A673 (cell line): ENCODE measurements at regions not wholly inside any gene's neighbourhood (a gene's known extent, or its start where the extent isn't known, plus 50 kb on each side); places are given as distances from the start of the nearest gene placed in this dataset.

Source experiments
- BruUV-seq: library from RNA; stranded (reverse); fragments of 400-500 nt; replicated peaks from 2 replicates; lab custom pipeline; 2021; lab: Mats Ljungman, UMichigan
- CTCF ChIA-PET: fragments of 300-600 bp; sonication (Branson Sonifier 250); formaldehyde crosslinking; loops from one replicate; lab custom pipeline; 2022; ENCODE audit warnings: antibody characterized with exemption; lab: Charles Lee
- POLR2A ChIA-PET: fragments of 300-600 bp; sonication (Branson Sonifier 250); formaldehyde crosslinking; loops from one replicate; lab custom pipeline; 2022; ENCODE audit warnings: antibody characterized with exemption; ENCODE audit not compliant: low non-redundant PET; lab: Charles Lee
- DNase-seq: peaks from one replicate; pipeline ENCODE4 v3.0.0-alpha.2; 2015; ENCODE audit warnings: low spot score
- H3K27ac ChIP-seq: fragments of 200-600 bp; sonication (generic); 2 replicates; pipeline ENCODE4 v1.5.1; 2016; ENCODE audit warnings: mixed run types, low read depth, mild to moderate bottlenecking, mixed read lengths, antibody characterized with exemption, low read length; ENCODE audit not compliant: poor library complexity, severe bottlenecking
- H3K27me3 ChIP-seq: fragments of 200-600 bp; sonication (generic); replicated peaks from 2 replicates; pipeline ENCODE4 v1.6.1; 2017; ENCODE audit warnings: mixed run types, low read depth, mild to moderate bottlenecking, mixed read lengths, antibody characterized with exemption, low read length; ENCODE audit not compliant: insufficient read depth, poor library complexity
- H3K36me3 ChIP-seq: fragments of 200-600 bp; sonication (generic); 2 replicates; pipeline ENCODE4 v1.6.1; 2016; ENCODE audit warnings: mixed run types, mild to moderate bottlenecking, mixed read lengths, antibody characterized with exemption, low read length; ENCODE audit not compliant: insufficient read depth, poor library complexity, severe bottlenecking
- H3K4me1 ChIP-seq: fragments of 200-600 bp; sonication (generic); 2 replicates; pipeline ENCODE4 v1.6.1; 2017; ENCODE audit warnings: mixed run types, mild to moderate bottlenecking, mixed read lengths, antibody characterized with exemption, low read length; ENCODE audit not compliant: insufficient read depth, poor library complexity, severe bottlenecking
- H3K4me3 ChIP-seq: fragments of 200-600 bp; sonication (generic); 2 replicates; pipeline ENCODE4 v1.5.1; 2016; ENCODE audit warnings: low read depth, mixed run types, mild to moderate bottlenecking, mixed read lengths, low read length; ENCODE audit not compliant: poor library complexity, severe bottlenecking
- H3K9me3 ChIP-seq: fragments of 200-600 bp; sonication (generic); 2 replicates; pipeline ENCODE4 v1.6.1; 2016; ENCODE audit warnings: mixed run types, low read depth, mild to moderate bottlenecking, mixed read lengths, antibody characterized with exemption, low read length; ENCODE audit not compliant: poor library complexity, severe bottlenecking
- CTCF ChIP-seq: fragments of 300-800, 200-600 bp; sonication (generic); conservative IDR thresholded peaks from 2 replicates; pipeline ENCODE4 v1.5.1; 2017; ENCODE audit warnings: low read depth, mild to moderate bottlenecking, antibody characterized with exemption, low read length, moderate library complexity, mixed read lengths
- EZH2 ChIP-seq: fragments of 200-600 bp; sonication (generic); IDR thresholded peaks from 2 replicates; pipeline ENCODE4 v1.6.1; 2017; ENCODE audit warnings: borderline replicate concordance, low read depth, mild to moderate bottlenecking, mixed read lengths, antibody characterized with exemption, low read length; ENCODE audit not compliant: poor library complexity, severe bottlenecking
- intact Hi-C: fragments of 100-400 bp; cut with micrococcal nuclease; formaldehyde crosslinking; loops from one replicate; pipeline ENCODE4 v1.10.0; 2022; ENCODE audit not compliant: unreplicated experiment

GRCh38 chr11:109796253-109796652 lies 296.9 kb upstream of the ZC3H12C start:
- Histone ChIP-seq H3K27me3 (no peaks in the 10 kb centered on the region), H3K4me1 (no peaks in the 10 kb centered on the region), H3K4me3 (no peak overlapping the region), H3K9me3 (no peaks in the 10 kb centered on the region), H3K27ac (no peak overlapping the region), H3K36me3 (no peaks in the 10 kb centered on the region)
- intact Hi-C loops, result no loop called here
- no peak for DNase-seq
- no peak for TF ChIP-seq EZH2
- ChIA-PET POLR2A (no interaction called here), CTCF (no interaction called here)
- BruUV-seq, result no TSS peak

DNA sequence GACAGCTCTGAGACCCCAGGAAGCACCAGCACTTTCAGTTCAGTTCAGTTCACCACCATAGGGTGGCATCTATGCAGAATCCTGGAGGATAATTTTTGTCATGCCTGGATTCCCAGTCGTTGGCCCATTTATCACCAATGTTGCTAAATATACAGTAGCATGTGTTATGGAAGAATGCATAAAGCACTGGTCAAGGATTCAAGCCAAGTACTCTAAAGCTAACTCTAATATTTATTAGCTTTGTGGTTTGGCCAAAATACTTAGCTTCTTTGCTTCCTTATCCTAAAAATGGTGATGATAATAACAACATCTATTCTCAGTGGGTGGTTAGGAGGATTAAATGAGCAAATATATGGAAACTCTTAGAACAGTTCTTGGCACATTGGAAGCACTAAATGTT lies 294.7 kb upstream of the ZC3H12C start:
- ChIA-PET CTCF (no interaction called here), POLR2A (no interaction called here)
- TF ChIP-seq CTCF (no peak), EZH2 (no peak)
- H3K36me3 ChIP-seq, result no peaks in the 10 kb centered on the region
- H3K4me3 ChIP-seq, result no peak overlapping the region
- no peak overlapping the region for H3K27ac ChIP-seq
- BruUV-seq, result no TSS peak
- intact Hi-C loops, result no loop called here
- DNase-seq, result no peak
- no peaks in the 10 kb centered on the region for H3K9me3 ChIP-seq
- H3K4me1 ChIP-seq, result no peaks in the 10 kb centered on the region
- no peaks in the 10 kb centered on the region for H3K27me3 ChIP-seq

GRCh38 chr11:109799604-109800003 lies 293.6 kb upstream of the ZC3H12C start:
- Histone ChIP-seq H3K9me3 (no peaks in the 10 kb centered on the region), H3K4me3 (no peak overlapping the region), H3K36me3 (no peaks in the 10 kb centered on the region), H3K27ac (no peak overlapping the region), H3K4me1 (no peaks in the 10 kb centered on the region), H3K27me3 (no peaks in the 10 kb centered on the region)
- no TSS peak for BruUV-seq
- intact Hi-C loops, result no loop called here
- ChIA-PET CTCF (no interaction called here), POLR2A (no interaction called here)
- DNase-seq, result no peak
- TF ChIP-seq EZH2 (no peak), CTCF (no peak)

DNA sequence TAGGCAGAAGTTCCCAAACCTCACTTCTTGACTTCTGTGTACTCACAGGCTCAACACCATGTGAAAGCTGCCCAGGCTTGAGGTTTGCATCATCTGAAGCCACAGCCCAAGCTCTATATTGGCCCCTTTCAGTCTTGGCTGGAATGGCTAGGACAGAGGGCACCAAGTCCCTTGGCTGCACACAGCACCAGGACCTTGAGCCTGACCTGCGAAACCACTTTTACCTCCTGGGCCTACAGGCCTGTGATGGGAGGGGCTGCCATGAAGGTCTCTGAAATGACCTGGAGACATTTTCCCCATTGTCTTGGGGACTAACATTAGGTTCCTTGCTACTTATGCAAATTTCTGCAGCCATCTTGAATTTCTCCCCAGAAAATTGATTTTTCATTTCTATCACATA lies 288.3 kb upstream of the ZC3H12C start:
- no peaks in the 10 kb centered on the region for H3K9me3 ChIP-seq
- ChIA-PET CTCF (no interaction called here), POLR2A (no interaction called here)
- TF ChIP-seq CTCF, result no peak
- no peak for TF ChIP-seq EZH2
- BruUV-seq, result no TSS peak
- no peak for DNase-seq
- no peaks in the 10 kb centered on the region for H3K36me3 ChIP-seq
- no peak overlapping the region for H3K27ac ChIP-seq
- H3K27me3 ChIP-seq, result no peaks in the 10 kb centered on the region
- no peak overlapping the region for H3K4me3 ChIP-seq
- no peaks in the 10 kb centered on the region for H3K4me1 ChIP-seq
- intact Hi-C loops, result no loop called here
